ENCODE measurements at regions not wholly inside any gene's neighbourhood (a gene's known extent, or its start where the extent isn't known, plus 50 kb on each side); places are given as distances from the start of the nearest gene placed in this dataset.

- intact Hi-C loops (cut with DNase I; ENCODE audit: low total_unique reads), result no loop called here
- Histone ChIP-seq H3K9me3 (no peaks in the 10 kb centered on the region), H3K4me3 (no peak overlapping the region), H3K27ac (no peak overlapping the region), H3K27me3 (no peaks in the 10 kb centered on the region), H3K36me3 (no peaks in the 10 kb centered on the region), H3K4me1 (no peaks in the 10 kb centered on the region)
- DNase-seq, result no peak
- TF ChIP-seq CTCF (IDR thresholded peaks at IDR 0.05), result no peak
Measured at GRCh38 chr20:11356061-11356460, 561.6 kb upstream of the BTBD3 start.

- no peak for DNase-seq
- no peak overlapping the region for H3K27ac ChIP-seq
- H3K36me3 ChIP-seq, result no peaks in the 10 kb centered on the region
- no peaks in the 10 kb centered on the region for H3K27me3 ChIP-seq
- no peaks in the 10 kb centered on the region for H3K4me1 ChIP-seq
- intact Hi-C loops (cut with DNase I; ENCODE audit: low total_unique reads), result no loop called here
- no peaks in the 10 kb centered on the region for H3K9me3 ChIP-seq
- no peak overlapping the region for H3K4me3 ChIP-seq
- no peak for TF ChIP-seq CTCF (IDR thresholded peaks at IDR 0.05)
Measured at GRCh38 chr20:11362450-11362849, 555.2 kb upstream of the BTBD3 start.

GRCh38 chr20:11364736-11365135 lies 553.0 kb upstream of the BTBD3 start:
- H3K4me3 ChIP-seq, result no peak overlapping the region
- no peak for TF ChIP-seq CTCF (IDR thresholded peaks at IDR 0.05)
- H3K9me3 ChIP-seq, result no peaks in the 10 kb centered on the region
- DNase-seq, result no peak
- H3K36me3 ChIP-seq, result no peaks in the 10 kb centered on the region
- intact Hi-C loops (cut with DNase I; ENCODE audit: low total_unique reads), result no loop called here
- H3K4me1 ChIP-seq, result no peaks in the 10 kb centered on the region
- no peaks in the 10 kb centered on the region for H3K27me3 ChIP-seq
- no peak overlapping the region for H3K27ac ChIP-seq

GRCh38 chr20:11366660-11367059 lies 551.0 kb upstream of the BTBD3 start:
- Histone ChIP-seq H3K4me3 (no peak overlapping the region), H3K27ac (no peak overlapping the region), H3K36me3 (no peaks in the 10 kb centered on the region), H3K27me3 (no peaks in the 10 kb centered on the region), H3K9me3 (no peaks in the 10 kb centered on the region), H3K4me1 (peaks cover 0 to 3% (median 0%) of the 10 kb centered on the region in 4 donors)
- no peak for TF ChIP-seq CTCF (IDR thresholded peaks at IDR 0.05)
- intact Hi-C loops (cut with DNase I; ENCODE audit: low total_unique reads), result no loop called here
- DNase-seq, result no peak

- no peak overlapping the region for H3K27ac ChIP-seq
- intact Hi-C loops (cut with DNase I; ENCODE audit: low total_unique reads), result no loop called here
- no peak for TF ChIP-seq CTCF (IDR thresholded peaks at IDR 0.05)
- no peak overlapping the region for H3K4me3 ChIP-seq
- H3K36me3 ChIP-seq, result no peaks in the 10 kb centered on the region
- DNase-seq, result no peak
- no peaks in the 10 kb centered on the region for H3K9me3 ChIP-seq
- peaks cover 0 to 20% (median 8%) of the 10 kb centered on the region in 4 donors for H3K4me1 ChIP-seq
- no peaks in the 10 kb centered on the region for H3K27me3 ChIP-seq
Measured at GRCh38 chr20:11368499-11368898, 549.2 kb upstream of the BTBD3 start.

Data from tibial artery (tissue), 4 donors.